Coronary artery (tissue), 2 donors: ENCODE measurements at regions not wholly inside any gene's neighbourhood (a gene's known extent, or its start where the extent isn't known, plus 50 kb on each side); places are given as distances from the start of the nearest gene placed in this dataset.
"Not testable (repeated sequence)": the region's sequence is repeated elsewhere in the genome, so short reads cannot be mapped to it uniquely, and the experiment has no call there.

Experiments
- DNase-seq: peaks from one replicate; pipeline ENCODE4 v3.0.0-alpha.2; 2017; ENCODE audit warnings: low spot score
- H3K27ac ChIP-seq, 2 donors: fragments of 200-600 bp; sonication (generic); one replicate each; pipeline ENCODE4 v1.5.1; 2016 to 2019
- H3K4me3 ChIP-seq: fragments of 200-600 bp; sonication (generic); 2 replicates; pipeline ENCODE4 v1.5.1; 2016; ENCODE audit warnings: mild to moderate bottlenecking, moderate library complexity
- CTCF ChIP-seq: fragments of 200-600 bp; sonication (generic); IDR thresholded peaks from one replicate; pipeline ENCODE4 v1.5.1; 2019; ENCODE audit warnings: antibody characterized with exemption

GRCh38 chr12:68482660-68483059 lies 128.0 kb upstream of the RAP1B start:
- DNase-seq = no peak
- no peak for TF ChIP-seq CTCF
- Histone ChIP-seq H3K4me3 (no peak overlapping the region), H3K27ac (no peak overlapping the region)

- Histone ChIP-seq H3K27ac (no peak overlapping the region), H3K4me3 (no peak overlapping the region)
- TF ChIP-seq CTCF = no peak
- no peak for DNase-seq
Observed at GRCh38 chr12:68483592-68484383, 126.9 kb upstream of the RAP1B start.

- not testable (repeated sequence) for H3K4me3 ChIP-seq, H3K27ac ChIP-seq, DNase-seq
Observed at GRCh38 chr12:68484578-68484977, 126.1 kb upstream of the RAP1B start.

- DNase-seq, H3K27ac ChIP-seq, H3K4me3 ChIP-seq: not testable (repeated sequence)
Observed at GRCh38 chr12:68486449-68486848, 124.2 kb upstream of the RAP1B start.

GRCh38 chr12:68487721-68488309 lies 122.9 kb upstream of the RAP1B start:
- TF ChIP-seq CTCF = no peak
- no peak for DNase-seq
- no peak overlapping the region for H3K27ac ChIP-seq
- no peak overlapping the region for H3K4me3 ChIP-seq

- Histone ChIP-seq H3K27ac (no peak overlapping the region), H3K4me3 (no peak overlapping the region)
- DNase-seq = no peak
- TF ChIP-seq CTCF = no peak
Observed at GRCh38 chr12:68489273-68489672, 121.4 kb upstream of the RAP1B start.

- Histone ChIP-seq H3K4me3 (no peak overlapping the region), H3K27ac (no peak overlapping the region)
- no peak for DNase-seq
- TF ChIP-seq CTCF = no peak
Observed at GRCh38 chr12:68490476-68490875, 120.2 kb upstream of the RAP1B start.

GRCh38 chr12:68491204-68491960 lies 119.3 kb upstream of the RAP1B start:
- DNase-seq = no peak
- no peak for TF ChIP-seq CTCF
- no peak overlapping the region for H3K27ac ChIP-seq
- no peak overlapping the region for H3K4me3 ChIP-seq
